ENCODE measurements at regions not wholly inside any gene's neighbourhood (a gene's known extent, or its start where the extent isn't known, plus 50 kb on each side); places are given as distances from the start of the nearest gene placed in this dataset.

DNA sequence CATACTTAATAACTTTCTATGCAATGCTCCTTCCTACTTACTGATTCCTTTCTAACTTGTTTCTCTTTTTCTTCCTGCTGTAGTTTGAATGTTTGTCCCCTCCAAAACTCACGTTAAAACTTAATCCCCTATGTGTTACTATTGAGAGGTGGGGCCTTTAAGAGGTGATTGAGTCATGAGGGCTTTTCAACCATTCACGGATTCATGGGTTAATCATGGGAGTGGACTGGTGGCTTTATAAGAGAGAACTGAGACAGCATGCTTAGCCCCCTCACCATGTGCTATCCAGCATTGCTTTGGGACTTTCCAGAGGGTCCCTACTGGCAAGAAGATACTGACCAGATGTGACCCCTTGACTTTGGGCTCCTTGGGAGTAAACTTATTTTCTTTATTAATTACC, 66.0 kb upstream of the TRIM9 start:
- TF ChIP-seq, protein P1, sequence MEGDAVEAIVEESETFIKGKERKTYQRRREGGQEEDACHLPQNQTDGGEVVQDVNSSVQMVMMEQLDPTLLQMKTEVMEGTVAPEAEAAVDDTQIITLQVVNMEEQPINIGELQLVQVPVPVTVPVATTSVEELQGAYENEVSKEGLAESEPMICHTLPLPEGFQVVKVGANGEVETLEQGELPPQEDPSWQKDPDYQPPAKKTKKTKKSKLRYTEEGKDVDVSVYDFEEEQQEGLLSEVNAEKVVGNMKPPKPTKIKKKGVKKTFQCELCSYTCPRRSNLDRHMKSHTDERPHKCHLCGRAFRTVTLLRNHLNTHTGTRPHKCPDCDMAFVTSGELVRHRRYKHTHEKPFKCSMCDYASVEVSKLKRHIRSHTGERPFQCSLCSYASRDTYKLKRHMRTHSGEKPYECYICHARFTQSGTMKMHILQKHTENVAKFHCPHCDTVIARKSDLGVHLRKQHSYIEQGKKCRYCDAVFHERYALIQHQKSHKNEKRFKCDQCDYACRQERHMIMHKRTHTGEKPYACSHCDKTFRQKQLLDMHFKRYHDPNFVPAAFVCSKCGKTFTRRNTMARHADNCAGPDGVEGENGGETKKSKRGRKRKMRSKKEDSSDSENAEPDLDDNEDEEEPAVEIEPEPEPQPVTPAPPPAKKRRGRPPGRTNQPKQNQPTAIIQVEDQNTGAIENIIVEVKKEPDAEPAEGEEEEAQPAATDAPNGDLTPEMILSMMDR (IDR thresholded peaks at IDR 0.05; ENCODE audit: extremely low read depth in 1 of 2, insufficient read depth in 1 of 2, low read depth in 1 of 2, low read length in 2 of 2) = no peak
- TF ChIP-seq JUN (IDR thresholded peaks at IDR 0.05; ENCODE audit: borderline replicate concordance, insufficient read depth, insufficient read length, low read depth) = no peak
- no peak for TF ChIP-seq EZH2 (IDR thresholded peaks at IDR 0.05; ENCODE audit: borderline replicate concordance, low read depth, low read length, severe bottlenecking)
- TF ChIP-seq, protein P2, sequence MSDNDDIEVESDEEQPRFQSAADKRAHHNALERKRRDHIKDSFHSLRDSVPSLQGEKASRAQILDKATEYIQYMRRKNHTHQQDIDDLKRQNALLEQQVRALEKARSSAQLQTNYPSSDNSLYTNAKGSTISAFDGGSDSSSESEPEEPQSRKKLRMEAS (IDR thresholded peaks at IDR 0.05; ENCODE audit: insufficient read depth, insufficient read length) = no peak

Data from endothelial cell of umbilical vein (primary cell).